Activated gamma-delta T cell treated with anti-CD3 and anti-CD28 coated beads, Interleukin-2, amount 50 U/mL, for 16 hours (primary cell): ENCODE measurements at regions not wholly inside any gene's neighbourhood (a gene's known extent, or its start where the extent isn't known, plus 50 kb on each side); places are given as distances from the start of the nearest gene placed in this dataset.

Experiments
- DNase-seq: peaks from one replicate; pipeline ENCODE4 v3.0.0-alpha.2; 2020; ENCODE audit warnings: low read depth

DNA sequence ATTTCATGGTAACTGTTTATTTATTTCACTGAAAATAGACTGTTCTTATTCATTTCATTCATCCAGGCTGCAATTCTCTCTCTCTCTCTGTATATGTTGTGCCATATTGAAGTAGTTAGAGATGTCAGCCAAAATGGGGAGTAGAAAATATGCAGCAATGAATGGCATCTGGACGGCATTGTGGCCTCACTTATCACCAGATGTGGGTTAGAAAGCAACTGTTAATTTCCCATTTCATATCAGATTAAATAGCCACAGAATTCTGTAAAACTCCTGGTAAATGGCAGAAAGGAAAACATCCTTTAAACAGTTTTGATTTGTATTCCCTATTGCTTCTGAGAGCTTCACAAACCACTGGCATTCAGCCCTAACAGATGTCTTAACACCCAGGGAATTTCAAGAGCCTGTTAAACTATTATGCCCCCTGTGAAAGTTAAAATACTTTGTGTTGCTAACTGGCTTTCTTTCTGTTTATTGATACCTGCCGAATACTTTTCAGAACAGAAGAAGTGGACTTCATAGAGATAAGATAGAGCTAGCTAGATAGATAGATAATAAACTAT is 1763.3 kb upstream of the MIR17HG start:
- DNase-seq = no peak

DNA sequence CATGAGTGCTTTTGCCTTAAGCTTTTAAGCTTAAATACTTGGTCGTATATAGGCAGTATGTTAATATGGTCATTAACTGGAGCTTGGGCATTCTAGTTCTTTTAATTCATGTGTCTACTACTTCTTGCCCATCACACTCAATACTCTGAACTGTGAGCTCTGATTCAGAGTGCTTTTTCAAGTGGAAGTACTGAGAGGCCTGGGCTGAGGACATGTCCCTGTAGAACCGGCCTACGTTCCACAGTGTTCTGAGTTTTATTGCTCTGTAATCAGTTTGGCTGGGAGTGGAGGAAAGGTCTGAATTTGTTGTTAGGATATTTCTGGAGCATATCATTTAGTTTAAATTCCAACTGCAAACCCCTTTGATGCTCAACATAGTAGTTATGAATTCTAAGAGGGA is 1744.8 kb upstream of the MIR17HG start:
- no peak for DNase-seq

DNA sequence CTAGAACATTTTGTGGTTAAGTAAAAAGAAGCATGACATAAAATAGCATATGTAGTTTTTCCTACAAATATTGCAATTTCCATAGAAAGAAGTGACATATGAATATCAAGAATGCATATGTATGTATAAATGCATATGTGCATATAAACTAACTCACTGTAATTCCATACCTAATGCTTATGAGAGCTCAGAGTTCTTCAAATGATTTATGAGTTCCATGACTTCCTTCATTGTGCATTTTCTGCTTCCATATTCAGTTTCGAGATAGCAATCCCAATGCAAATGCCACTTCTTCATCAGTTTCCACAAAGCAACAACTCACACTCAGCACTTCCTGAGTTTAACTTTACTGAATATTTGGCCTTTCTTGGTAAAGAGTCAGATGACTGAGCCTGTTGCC is 1744.3 kb upstream of the MIR17HG start:
- no peak for DNase-seq

DNA sequence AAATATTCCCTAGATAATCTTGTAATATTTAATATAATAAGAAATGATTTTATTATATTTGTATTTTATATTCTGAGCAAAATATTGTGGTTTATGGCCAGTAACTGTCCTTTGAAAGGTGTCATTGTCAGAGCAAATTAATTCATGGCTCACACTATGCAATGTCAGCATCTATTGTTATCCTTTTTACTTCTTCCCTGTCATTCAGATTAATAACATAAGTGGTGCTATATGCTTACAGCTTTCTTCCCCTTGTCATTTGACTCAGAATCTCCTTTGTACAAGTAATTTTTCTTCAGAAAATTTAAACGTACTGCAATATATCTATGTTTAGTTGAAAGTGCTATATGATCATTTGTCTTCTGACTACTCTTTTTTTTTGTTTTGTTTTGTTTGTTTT is 1738.2 kb upstream of the MIR17HG start:
- DNase-seq = no peak

DNA sequence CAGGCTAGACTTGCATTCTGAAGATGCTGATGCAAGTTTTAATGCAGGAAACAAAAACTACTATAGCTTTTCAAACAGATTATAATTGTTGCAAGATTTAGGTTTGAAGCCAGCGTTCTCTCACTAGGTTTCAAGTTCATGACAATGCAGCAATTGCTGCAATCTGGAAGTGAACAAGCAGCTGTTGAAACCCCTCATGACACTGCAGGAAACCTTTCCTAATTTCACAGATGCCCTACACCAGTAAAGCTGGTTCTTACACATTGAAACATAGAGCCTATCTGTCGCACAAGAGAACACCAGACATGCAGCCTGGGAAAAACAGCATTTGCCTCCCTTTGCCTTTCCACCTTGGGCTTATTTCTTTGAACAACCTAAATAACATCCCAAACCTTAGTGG is 1737.2 kb upstream of the MIR17HG start:
- no peak for DNase-seq

DNA sequence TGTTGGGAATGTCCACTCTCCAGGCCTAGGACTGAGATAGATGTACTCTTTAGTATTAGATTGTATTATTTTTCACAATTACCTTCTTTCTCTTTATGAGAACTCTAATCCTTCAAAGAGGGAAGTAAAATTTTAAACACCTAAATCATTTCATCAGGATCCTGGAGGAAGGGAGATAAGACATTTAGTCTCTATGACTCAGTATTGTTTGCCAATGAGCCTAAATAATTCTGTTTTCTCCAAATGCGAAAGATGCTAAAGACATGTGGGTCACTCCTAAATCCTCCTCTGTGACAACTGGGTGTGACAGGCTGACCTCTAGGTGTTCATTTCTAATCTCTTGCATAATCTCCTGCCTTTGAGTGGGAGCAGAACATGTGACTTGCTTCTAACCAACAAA is 1736.6 kb upstream of the MIR17HG start:
- no peak for DNase-seq

DNA sequence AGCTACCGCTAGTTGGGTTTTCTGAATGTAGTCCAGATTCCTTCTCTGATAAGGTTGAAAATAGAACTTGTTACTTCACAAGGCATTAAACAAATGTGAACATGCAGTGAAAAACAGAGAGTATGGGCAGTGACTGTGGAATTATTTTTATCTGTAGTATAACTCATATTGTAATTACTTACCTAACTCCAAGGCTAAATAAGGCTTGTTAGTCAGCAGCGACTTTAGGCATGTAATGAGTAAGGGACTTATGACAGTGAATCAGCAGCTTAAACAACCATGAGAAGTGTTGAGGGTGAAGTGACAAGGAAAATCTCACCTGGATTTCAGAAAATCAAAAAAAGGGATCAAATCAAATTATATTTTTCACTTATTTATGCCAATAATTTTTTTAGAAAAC is 1719.5 kb upstream of the MIR17HG start:
- DNase-seq = no peak

DNA sequence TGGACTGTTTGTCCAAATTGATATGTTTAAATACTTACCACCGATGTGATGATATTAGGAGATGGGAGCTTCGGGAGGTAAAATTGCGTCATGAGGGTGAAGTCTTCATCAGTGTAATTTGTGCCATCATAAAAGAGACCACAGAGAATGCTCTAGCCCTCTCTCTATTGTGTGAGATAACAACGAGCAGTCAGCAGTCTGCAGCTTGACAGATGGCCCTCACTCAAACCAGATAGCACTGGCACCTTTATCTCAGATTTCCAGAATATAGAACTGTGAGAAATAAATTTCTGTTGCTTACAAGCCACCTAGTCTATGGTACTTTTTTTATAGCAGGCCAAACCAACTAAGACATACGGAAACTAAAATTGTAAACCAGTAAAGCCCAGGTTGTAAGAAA is 1718.9 kb upstream of the MIR17HG start:
- DNase-seq = no peak

DNA sequence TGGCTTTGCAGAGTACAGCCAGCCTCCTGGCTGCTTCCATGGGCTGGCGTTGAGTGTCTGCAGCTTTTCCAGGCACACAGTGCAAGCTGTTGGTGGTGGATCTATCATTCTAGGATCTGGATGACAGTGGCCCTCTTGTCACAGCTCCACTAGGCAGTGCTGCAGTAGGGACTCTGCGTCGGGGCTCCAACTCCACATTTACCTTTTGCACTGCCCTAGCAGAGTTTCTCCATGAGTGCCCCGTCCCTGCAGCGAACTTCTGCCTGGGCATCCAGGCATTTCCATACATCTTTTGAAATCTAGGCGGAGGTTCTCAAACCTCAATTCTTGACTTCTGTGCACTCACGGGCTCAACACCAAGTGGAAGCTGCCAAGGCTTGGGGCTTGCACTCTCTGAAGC is 1697.3 kb upstream of the MIR17HG start:
- DNase-seq = no peak

DNA sequence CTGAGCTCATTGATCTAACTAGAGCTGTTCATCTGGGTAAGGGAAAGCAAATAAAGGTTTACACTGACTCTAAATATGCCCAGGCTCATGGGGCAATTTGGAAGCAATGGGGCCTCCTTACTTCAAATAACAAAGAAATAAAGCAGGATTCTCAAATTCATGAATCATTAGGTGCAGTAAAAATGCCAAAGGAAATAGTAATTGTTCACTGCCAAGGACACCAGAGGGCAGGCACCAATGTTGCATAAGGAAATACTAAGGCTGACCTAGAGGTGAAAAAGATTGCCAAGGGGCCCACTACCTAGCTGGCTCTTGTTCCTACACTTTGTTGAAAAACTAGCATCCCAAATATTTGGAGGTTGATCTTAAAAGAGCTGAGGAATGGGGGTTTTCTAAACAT is 1686.7 kb upstream of the MIR17HG start:
- DNase-seq = no peak

DNA sequence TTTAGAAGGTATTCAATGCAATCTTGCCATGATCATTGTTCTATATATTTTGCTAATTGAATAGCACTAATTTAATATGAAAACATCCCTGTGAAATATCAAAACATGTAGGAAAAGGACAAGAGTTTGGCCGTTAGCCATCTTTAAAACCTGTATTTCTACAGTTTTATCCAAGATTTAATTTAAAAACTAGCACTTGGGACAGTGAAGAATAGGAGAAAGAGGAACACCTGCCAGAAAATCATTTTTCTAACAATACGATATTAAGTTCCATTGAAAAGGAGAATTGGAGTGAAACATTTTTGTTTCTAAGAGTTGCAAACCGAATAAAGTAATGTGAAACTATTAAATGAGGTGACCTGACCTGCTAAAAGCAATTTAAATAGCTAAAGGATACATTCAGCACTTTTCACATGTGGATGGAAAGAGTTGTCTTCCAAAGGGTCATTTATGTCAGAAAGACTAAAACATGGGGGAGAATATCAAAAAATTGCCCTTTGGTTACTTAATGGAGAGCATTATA is 1673.6 kb upstream of the MIR17HG start:
- no peak for DNase-seq

DNA sequence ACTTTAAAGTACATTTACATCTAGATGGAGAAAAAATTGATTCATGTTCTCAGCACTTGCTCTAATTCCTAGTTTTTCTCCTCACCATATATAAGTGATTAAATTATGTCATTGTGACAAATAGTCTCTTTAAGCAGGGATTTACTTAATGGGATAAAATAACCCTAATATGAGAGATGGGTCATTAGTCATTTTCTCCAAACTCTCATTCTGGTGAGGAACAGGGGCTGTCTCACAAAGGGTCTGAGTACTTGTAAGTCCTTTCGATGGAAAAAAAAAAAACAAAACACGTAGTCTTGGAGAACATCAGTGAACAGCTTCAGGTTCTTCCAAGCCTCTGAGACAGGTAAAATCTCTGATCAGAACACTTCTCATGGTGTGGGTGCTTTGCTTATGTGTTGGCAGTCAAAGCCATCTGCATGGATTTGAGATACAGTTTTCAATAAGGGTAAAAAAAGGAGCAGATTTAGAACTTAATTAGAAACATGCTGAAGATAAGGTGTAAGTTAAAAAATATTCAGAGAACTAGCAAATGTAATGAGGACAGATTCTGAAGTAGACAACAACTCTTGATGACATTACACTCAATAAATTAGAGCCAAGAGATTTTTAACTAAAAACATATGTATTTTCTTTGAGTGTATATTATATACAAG is 1668.9 kb upstream of the MIR17HG start:
- no peak for DNase-seq

DNA sequence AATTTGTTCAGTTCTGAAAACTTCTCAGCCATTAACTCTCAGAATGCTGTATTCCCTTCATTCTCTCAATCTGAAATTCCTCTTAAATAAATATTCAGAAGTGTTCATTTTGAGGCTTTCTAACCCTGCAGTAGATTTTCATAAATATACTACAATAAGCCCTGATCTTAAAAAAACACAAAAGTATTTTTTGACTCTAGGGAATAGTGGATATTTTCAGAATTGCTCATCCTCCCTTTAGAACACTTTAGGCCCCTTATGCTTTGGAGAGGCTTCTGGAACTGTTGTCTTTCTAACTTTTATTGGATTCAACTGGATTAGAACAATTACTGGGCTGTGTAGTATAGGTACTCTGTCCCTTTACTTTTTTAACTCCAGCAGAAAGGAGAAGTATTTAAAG is 1662.6 kb upstream of the MIR17HG start:
- DNase-seq = no peak

DNA sequence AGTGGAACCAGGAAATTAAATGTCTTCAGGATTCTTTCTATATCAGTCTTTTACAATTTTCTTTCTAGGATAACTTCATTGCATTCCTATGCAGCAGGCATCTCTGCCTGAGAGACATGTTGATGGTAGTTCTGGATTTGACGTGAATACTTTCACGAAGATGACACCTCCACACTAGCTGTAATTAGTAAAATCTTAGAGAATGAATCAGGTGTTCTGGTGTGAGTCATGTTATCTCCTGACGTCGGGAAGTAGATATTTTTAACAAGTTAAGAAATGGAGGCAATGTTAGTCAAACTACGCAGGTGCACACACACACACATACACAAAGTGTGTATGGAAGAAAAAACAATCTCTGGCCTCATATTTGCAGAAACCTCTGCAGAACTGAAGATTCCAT is 1661.3 kb upstream of the MIR17HG start:
- DNase-seq = no peak

DNA sequence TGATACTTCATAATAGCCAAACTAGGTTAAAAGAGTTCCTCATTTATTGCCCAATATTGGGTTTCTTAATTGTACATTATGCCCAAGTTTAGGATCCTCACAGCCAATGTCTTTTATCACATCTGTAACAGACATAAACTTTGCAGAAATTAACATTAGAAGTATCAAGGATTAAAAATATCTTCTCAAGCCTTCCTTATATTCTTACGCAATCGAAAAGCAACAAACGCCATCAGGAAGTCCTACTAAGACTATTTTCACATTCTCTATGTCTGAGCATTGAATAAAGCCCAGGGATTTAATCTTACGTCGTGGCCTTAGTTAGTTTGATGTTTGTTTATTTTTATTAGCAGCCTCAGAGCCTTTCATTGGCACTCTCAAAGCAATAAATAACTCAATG is 1660.4 kb upstream of the MIR17HG start:
- DNase-seq = no peak

DNA sequence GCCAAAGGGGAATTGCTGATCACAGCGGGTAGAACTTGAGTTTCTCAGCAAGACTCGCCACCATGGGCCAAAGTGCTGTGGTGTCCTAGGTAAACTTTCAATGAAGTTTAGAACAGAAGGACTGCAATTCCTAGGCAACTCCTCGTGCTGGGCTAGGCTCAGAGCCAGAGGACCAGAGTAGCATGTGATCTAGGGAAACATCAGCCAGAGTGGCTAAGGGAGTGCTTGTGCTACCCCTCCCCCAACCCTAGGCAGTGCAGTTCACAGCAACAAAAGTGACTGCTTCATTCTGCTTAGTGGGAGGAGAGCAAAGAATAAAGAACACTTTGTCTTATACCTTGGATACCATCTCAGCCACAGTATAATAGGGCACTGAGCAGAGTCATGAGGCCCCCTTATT is 1658.6 kb upstream of the MIR17HG start:
- no peak for DNase-seq

DNA sequence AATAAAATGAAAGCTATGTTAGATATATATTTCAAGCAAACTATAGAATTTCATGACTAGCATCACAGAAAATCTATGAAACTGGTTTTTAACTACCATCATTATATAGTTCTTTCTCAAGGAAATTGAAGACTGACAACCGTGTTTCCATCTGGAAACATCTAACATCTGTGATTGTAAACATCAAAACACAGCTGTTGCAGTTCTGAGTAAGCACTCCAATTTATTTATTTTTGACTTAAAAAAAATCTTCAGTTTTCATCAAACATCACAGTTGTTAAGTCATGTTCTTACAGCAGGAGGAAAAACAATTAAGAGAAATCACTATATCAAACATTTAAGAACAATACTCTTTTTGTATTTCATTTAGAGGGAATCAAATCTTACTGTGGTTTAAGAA is 1653.0 kb upstream of the MIR17HG start:
- DNase-seq = no peak

DNA sequence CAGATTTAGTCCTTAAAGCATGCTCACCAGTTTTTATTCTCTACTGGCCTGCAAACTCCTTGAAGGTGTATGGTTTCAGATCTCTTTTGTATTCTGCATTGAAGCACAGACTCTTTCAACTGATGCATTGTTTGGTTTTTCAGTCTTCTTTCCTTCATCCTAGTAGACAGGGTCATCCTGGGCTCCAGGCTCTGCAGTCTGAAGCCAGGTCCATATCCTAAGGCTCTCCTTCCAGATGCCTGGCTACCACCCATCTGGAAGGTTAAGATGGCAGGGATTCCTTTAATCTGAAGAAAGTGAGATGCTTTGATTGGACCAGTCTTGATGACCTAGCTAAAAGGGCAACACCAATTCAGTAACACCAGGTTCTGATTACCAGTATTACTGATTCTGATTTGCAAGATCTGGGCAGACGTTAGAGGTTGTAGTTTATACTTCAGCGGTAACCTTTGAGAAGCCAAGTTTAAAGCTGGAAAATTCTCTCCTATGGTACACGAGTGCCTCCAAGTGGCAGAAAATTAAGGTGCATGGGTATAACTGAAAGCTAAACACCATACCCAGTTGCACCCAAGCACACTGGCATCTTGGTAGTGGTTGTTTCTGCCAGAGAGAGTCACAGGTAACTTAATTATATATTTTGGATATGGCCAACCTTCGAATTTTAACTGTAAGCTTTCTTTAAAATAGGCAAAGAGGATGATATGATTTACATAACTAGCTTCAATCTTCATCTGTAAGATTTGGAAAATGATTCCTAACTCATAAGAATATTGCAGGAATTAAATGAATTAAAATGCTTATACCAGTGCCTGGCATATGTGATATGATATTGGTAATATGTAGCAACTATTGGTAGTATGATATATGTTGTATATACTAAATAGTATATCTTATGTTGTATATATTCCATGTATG is 1651.9 kb upstream of the MIR17HG start:
- no peak for DNase-seq

DNA sequence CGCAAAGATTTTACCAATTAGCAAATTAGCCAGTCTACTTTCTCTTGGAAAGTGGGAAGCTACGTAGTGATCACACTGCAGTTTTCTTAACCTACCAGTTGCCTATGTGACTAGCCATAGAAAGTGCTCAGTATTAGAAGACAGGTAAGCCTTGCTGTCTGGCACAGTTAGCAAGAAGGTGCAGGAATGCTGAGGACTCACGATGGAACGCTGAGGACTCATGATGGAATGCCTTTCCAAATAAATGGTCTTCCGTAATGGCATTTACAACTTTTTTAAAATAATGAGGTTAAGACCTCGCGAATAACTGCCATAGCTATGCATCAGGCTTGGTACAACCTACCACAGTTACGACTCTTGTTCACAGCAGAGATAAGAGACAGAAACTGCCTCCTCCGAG is 1645.6 kb upstream of the MIR17HG start:
- no peak for DNase-seq

DNA sequence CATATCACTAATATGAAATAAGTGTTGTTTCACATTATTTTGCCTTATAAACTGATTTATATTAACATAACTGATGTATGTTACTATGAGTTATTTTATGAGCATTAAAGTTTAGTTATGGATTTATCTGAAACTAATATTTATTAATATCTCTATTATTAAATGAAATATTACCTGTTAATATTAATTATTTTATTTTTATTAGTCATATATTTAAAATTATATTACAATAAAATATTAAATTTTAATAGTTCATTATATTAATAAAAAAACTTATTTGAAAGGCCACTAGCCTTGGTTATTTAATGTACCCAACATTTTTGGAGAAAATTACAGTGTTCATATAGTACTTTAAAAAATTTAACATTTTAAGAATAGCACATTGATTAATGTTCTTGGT is 1643.4 kb upstream of the MIR17HG start:
- no peak for DNase-seq

DNA sequence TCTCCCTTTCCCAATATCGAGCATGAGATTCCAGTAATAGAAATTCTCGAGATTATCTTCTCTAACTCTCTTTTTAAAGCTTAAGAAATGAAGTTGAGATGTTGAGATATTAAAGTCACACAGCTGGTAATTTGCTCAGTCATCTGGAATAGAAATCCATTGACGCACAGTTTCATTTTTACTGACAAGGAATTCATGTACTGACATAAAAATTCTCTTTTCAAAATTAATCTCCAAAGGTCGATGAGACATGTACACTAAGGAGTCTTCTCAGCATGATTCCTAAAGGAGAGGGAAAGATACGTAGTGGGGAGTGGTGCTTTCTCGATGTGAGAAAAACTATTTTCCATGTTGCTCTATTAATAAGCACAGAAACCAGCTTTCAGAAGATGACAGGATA is 1639.5 kb upstream of the MIR17HG start:
- DNase-seq = no peak

DNA sequence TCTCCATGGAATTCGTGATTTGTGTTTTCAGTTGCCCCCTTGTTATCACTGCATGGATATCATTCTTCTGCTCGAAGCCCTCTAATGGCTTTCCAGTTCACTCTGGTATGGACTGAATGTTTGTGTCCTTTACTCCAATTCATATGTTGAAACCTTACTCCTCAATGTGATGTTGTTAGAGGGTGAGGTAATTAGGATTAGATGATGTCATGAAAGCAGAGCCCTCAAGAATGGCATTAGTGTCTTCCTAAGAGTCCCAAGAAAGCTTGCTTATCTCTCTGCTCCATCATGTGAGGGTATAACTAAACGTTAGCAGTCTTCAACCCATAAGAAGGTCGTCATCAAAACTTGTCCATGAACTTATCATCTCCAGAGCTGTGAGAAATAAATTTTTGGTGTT is 1626.3 kb upstream of the MIR17HG start:
- DNase-seq = no peak
